Activated CD8-positive, alpha-beta T cell treated with anti-CD3 and anti-CD28 coated beads for 36 hours (primary cell): ENCODE measurements at regions not wholly inside any gene's neighbourhood (a gene's known extent, or its start where the extent isn't known, plus 50 kb on each side); places are given as distances from the start of the nearest gene placed in this dataset.

Source experiments
- ATAC-seq: fragments of 200-7000 bp; cut with Tn5 transposase; one replicate; pipeline ENCODE4 v1.10.0; 2021; ENCODE audit warnings: mild to moderate bottlenecking, moderate library complexity
- CTCF ChIA-PET: fragments of 350-600 bp; sonication (Branson Sonifier 250); formaldehyde crosslinking; loops from one replicate; lab custom pipeline; 2021; ENCODE audit warnings: antibody characterized with exemption; lab: Charles Lee
- POLR2A ChIA-PET: fragments of 350-600 bp; sonication (Branson Sonifier 250); formaldehyde crosslinking; loops from one replicate; lab custom pipeline; 2021; ENCODE audit warnings: antibody characterized with exemption; lab: Charles Lee
- DNase-seq: peaks from one replicate; pipeline ENCODE4 v3.0.0-alpha.2; 2020
- H3K27ac Mint-ChIP-seq: one replicate; pipeline ENCODE4 v1.8.0; 2021; ENCODE audit warnings: mild to moderate bottlenecking, mixed read lengths
- H3K27me3 Mint-ChIP-seq: one replicate; pipeline ENCODE4 v1.8.0; 2021; ENCODE audit warnings: mixed read lengths
- H3K36me3 Mint-ChIP-seq: one replicate; pipeline ENCODE4 v1.8.0; 2021; ENCODE audit warnings: low read depth, mixed read lengths
- H3K4me1 Mint-ChIP-seq: one replicate; pipeline ENCODE4 v1.8.0; 2021; ENCODE audit warnings: low read depth, mixed read lengths
- H3K4me3 Mint-ChIP-seq: one replicate; pipeline ENCODE4 v1.8.0; 2021; ENCODE audit warnings: mild to moderate bottlenecking, moderate library complexity, mixed read lengths
- H3K9me3 Mint-ChIP-seq: one replicate; pipeline ENCODE4 v1.8.0; 2021; ENCODE audit warnings: mixed read lengths
- CTCF ChIP-seq: fragments of 200-600 bp; IDR thresholded peaks from one replicate; pipeline ENCODE4 v1.8.0; 2022; ENCODE audit warnings: antibody characterized with exemption, mild to moderate bottlenecking
- intact Hi-C: fragments of 100-400 bp; cut with micrococcal nuclease; formaldehyde crosslinking; loops from one replicate; pipeline ENCODE4 v1.10.0; 2022

- DNase-seq, result no peak
- Mint-ChIP-seq H3K36me3 (no peaks in the 10 kb centered on the region), H3K4me1 (no peaks in the 10 kb centered on the region), H3K27ac (no peak overlapping the region), H3K4me3 (no peak overlapping the region), H3K9me3 (peaks cover 9% of the 10 kb centered on the region), H3K27me3 (no peaks in the 10 kb centered on the region)
- no peak for ATAC-seq
- ChIA-PET CTCF (interaction anchor here (0.7 to 0.9 kb wide), 3 partner anchors 9 to 20 kb away, joined by 3 read pairs; no protein-coding TSS in a partner anchor), POLR2A (interaction anchor here (0.6 kb wide), 1 partner anchor 117 kb away, joined by 3 read pairs; no protein-coding TSS in a partner anchor)
- TF ChIP-seq CTCF, result no peak
- intact Hi-C loops, result no loop called here
Measured at GRCh38 chr4:123545667-123546572, 149.3 kb downstream of the SPRY1 start.

GRCh38 chr4:123546573-123547060 is 150.0 kb downstream of the SPRY1 start:
- Mint-ChIP-seq H3K9me3 (peaks cover 9% of the 10 kb centered on the region), H3K4me3 (no peak overlapping the region), H3K4me1 (no peaks in the 10 kb centered on the region), H3K27me3 (no peaks in the 10 kb centered on the region), H3K27ac (no peak overlapping the region), H3K36me3 (no peaks in the 10 kb centered on the region)
- DNase-seq (no peak), ATAC-seq (no peak)
- intact Hi-C loops, result no loop called here
- TF ChIP-seq CTCF, result no peak
- ChIA-PET CTCF (no interaction called here), POLR2A (no interaction called here)

- H3K4me3 Mint-ChIP-seq, result no peak overlapping the region
- ChIA-PET CTCF (no interaction called here), POLR2A (no interaction called here)
- H3K27me3 Mint-ChIP-seq, result no peaks in the 10 kb centered on the region
- H3K4me1 Mint-ChIP-seq, result no peaks in the 10 kb centered on the region
- DNase-seq (no peak), ATAC-seq (no peak)
- TF ChIP-seq CTCF, result no peak
- intact Hi-C loops, result no loop called here
- no peak overlapping the region for H3K27ac Mint-ChIP-seq
- no peaks in the 10 kb centered on the region for H3K36me3 Mint-ChIP-seq
- H3K9me3 Mint-ChIP-seq, result peaks cover 9% of the 10 kb centered on the region
Measured at GRCh38 chr4:123547216-123548165, 150.9 kb downstream of the SPRY1 start.

- H3K27ac Mint-ChIP-seq, result no peak overlapping the region
- peaks cover 9% of the 10 kb centered on the region for H3K9me3 Mint-ChIP-seq
- no peak for TF ChIP-seq CTCF
- DNase-seq, result no peak
- no peak for ATAC-seq
- H3K4me1 Mint-ChIP-seq, result peaks cover 8% of the 10 kb centered on the region
- CTCF ChIA-PET, result interaction anchor here (1.3 to 1.9 kb wide), 2 partner anchors 11 to 31 kb away, joined by 3 to 15 read pairs; no protein-coding TSS in a partner anchor
- no peaks in the 10 kb centered on the region for H3K27me3 Mint-ChIP-seq
- intact Hi-C loops, result no loop called here
- no peaks in the 10 kb centered on the region for H3K36me3 Mint-ChIP-seq
- POLR2A ChIA-PET, result no interaction called here
- no peak overlapping the region for H3K4me3 Mint-ChIP-seq
Measured at GRCh38 chr4:123553279-123553678, 156.7 kb downstream of the SPRY1 start.
